SK-N-SH treated with all-trans-retinoic acid at 6 μM for 48 hours (cell line): ENCODE measurements at regions not wholly inside any gene's neighbourhood (a gene's known extent, or its start where the extent isn't known, plus 50 kb on each side); places are given as distances from the start of the nearest gene placed in this dataset.

Experiments used
- ATAC-seq: fragments of 200-7000 bp; cut with Tn5 transposase; 3 replicates; pipeline ENCODE4 v1.9.1; 2020; ENCODE audit warnings: mild to moderate bottlenecking, moderate library complexity
- ARNTL ChIP-seq: fragments of 450-650 bp; formaldehyde crosslinking; IDR thresholded peaks from 2 replicates; pipeline ENCODE4 v1.5.0; 2020; ENCODE audit warnings: low read depth, mild to moderate bottlenecking, moderate library complexity, borderline replicate concordance
- CREB5 ChIP-seq: fragments of 250-450 bp; sonication (Bioruptor Pico); IDR thresholded peaks from 2 replicates; pipeline ENCODE4 v1.5.1; 2020; ENCODE audit warnings: low read depth, mild to moderate bottlenecking, moderate library complexity
- CSDC2 ChIP-seq: fragments of 250-450 bp; sonication (Bioruptor Pico); IDR thresholded peaks from 2 replicates; pipeline ENCODE4 v1.5.0; 2020; ENCODE audit warnings: mild to moderate bottlenecking, moderate library complexity
- CSRNP3 ChIP-seq: fragments of 250-450 bp; sonication (Bioruptor Pico); IDR thresholded peaks from 2 replicates; pipeline ENCODE4 v1.5.1; 2021; ENCODE audit warnings: mild to moderate bottlenecking, moderate library complexity
- ESRRG ChIP-seq: fragments of 250-450 bp; sonication (Bioruptor Pico); IDR thresholded peaks from 2 replicates; pipeline ENCODE4 v1.6.1; 2021; ENCODE audit warnings: mild to moderate bottlenecking
- GLIS3 ChIP-seq: fragments of 250-450 bp; sonication (Bioruptor Pico); IDR thresholded peaks from 2 replicates; pipeline ENCODE4 v1.5.0; 2020; ENCODE audit warnings: mild to moderate bottlenecking, moderate library complexity
- OSR1 ChIP-seq: fragments of 250-450 bp; sonication (Bioruptor Pico); IDR thresholded peaks from 2 replicates; pipeline ENCODE4 v1.8.0; 2022; ENCODE audit warnings: moderate library complexity, mild to moderate bottlenecking, inconsistent platforms
- POU6F1 ChIP-seq: fragments of 250-450 bp; sonication (Bioruptor Pico); IDR thresholded peaks from 2 replicates; pipeline ENCODE4 v1.8.0; 2021; ENCODE audit warnings: low read depth, mild to moderate bottlenecking, moderate library complexity, borderline replicate concordance
- PPARA ChIP-seq: fragments of 250-450 bp; sonication (Bioruptor Pico); IDR thresholded peaks from 2 replicates; pipeline ENCODE4 v1.5.0; 2020; ENCODE audit warnings: mild to moderate bottlenecking, borderline replicate concordance
- RARB ChIP-seq: fragments of 250-450 bp; sonication (Bioruptor Pico); IDR thresholded peaks from 2 replicates; pipeline ENCODE4 v1.8.0; 2021; ENCODE audit warnings: mild to moderate bottlenecking, moderate library complexity
- SNAI2 ChIP-seq: fragments of 250-450 bp; sonication (Bioruptor Pico); IDR thresholded peaks from 2 replicates; pipeline ENCODE4 v1.5.0; 2020; ENCODE audit warnings: mild to moderate bottlenecking, moderate library complexity
- TCF4 ChIP-seq: fragments of 250-450 bp; sonication (Bioruptor Pico); IDR thresholded peaks from 2 replicates; pipeline ENCODE4 v1.8.0; 2021; ENCODE audit warnings: mild to moderate bottlenecking, moderate library complexity, borderline replicate concordance
- TOX ChIP-seq: fragments of 250-450 bp; sonication (Bioruptor Pico); IDR thresholded peaks from 2 replicates; pipeline ENCODE4 v1.8.0; 2021; ENCODE audit warnings: mild to moderate bottlenecking, moderate library complexity, borderline replicate concordance
- ZC3H10 ChIP-seq: fragments of 250-450 bp; sonication (Bioruptor Pico); IDR thresholded peaks from 2 replicates; pipeline ENCODE4 v1.5.1; 2021; ENCODE audit warnings: mild to moderate bottlenecking, moderate library complexity
- ZFP3 ChIP-seq: fragments of 250-450 bp; sonication (Bioruptor Pico); IDR thresholded peaks from 2 replicates; pipeline ENCODE4 v1.5.0; 2020; ENCODE audit warnings: mild to moderate bottlenecking, moderate library complexity
- ZFP30 ChIP-seq: fragments of 450-650 bp; formaldehyde crosslinking; IDR thresholded peaks from 2 replicates; pipeline ENCODE4 v1.5.0; 2022; ENCODE audit warnings: mild to moderate bottlenecking, moderate library complexity
- ZNF565 ChIP-seq: fragments of 450-650 bp; formaldehyde crosslinking; conservative IDR thresholded peaks from 2 replicates; pipeline ENCODE4 v1.5.0; 2020; ENCODE audit warnings: low read depth, mild to moderate bottlenecking, moderate library complexity
- ZNF70 ChIP-seq: fragments of 450-650 bp; formaldehyde crosslinking; IDR thresholded peaks from 2 replicates; pipeline ENCODE4 v1.5.0; 2020; ENCODE audit warnings: mild to moderate bottlenecking, moderate library complexity
- ZNF8 ChIP-seq: fragments of 450-650 bp; formaldehyde crosslinking; IDR thresholded peaks from 2 replicates; pipeline ENCODE4 v1.5.0; 2020; ENCODE audit warnings: mild to moderate bottlenecking, moderate library complexity
- TF ChIP-seq, protein P1 (sequence below): fragments of 250-450 bp; sonication (Bioruptor Pico); IDR thresholded peaks from 2 replicates; pipeline ENCODE4 v1.5.0; 2020; ENCODE audit warnings: mild to moderate bottlenecking, moderate library complexity

GRCh38 chrX:35728481-35728880, 69.7 kb upstream of the MAGEB16 start (continued):
- TF ChIP-seq CSDC2 (CRISPR knock-in tag) (no peak), CSRNP3 (no peak), TCF4 (CRISPR knock-in tag) (no peak), ESRRG (CRISPR knock-in tag) (no peak)

- TF ChIP-seq RARB (no peak), POU6F1 (CRISPR knock-in tag) (no peak), ZC3H10 (no peak), ZFP3 (no peak), ZNF70 (CRISPR knock-in tag) (no peak), ZFP30 (CRISPR knock-in tag) (no peak), TOX (CRISPR knock-in tag) (no peak), PPARA (CRISPR knock-in tag) (no peak), CSRNP3 (no peak), ZNF8 (CRISPR knock-in tag) (no peak), GLIS3 (CRISPR knock-in tag) (no peak), CSDC2 (CRISPR knock-in tag) (no peak), OSR1 (no peak), ZNF565 (CRISPR knock-in tag) (no peak), CREB5 (CRISPR knock-in tag) (no peak), ESRRG (CRISPR knock-in tag) (no peak), SNAI2 (no peak), ARNTL (CRISPR knock-in tag) (no peak)
- TF ChIP-seq, protein P1, sequence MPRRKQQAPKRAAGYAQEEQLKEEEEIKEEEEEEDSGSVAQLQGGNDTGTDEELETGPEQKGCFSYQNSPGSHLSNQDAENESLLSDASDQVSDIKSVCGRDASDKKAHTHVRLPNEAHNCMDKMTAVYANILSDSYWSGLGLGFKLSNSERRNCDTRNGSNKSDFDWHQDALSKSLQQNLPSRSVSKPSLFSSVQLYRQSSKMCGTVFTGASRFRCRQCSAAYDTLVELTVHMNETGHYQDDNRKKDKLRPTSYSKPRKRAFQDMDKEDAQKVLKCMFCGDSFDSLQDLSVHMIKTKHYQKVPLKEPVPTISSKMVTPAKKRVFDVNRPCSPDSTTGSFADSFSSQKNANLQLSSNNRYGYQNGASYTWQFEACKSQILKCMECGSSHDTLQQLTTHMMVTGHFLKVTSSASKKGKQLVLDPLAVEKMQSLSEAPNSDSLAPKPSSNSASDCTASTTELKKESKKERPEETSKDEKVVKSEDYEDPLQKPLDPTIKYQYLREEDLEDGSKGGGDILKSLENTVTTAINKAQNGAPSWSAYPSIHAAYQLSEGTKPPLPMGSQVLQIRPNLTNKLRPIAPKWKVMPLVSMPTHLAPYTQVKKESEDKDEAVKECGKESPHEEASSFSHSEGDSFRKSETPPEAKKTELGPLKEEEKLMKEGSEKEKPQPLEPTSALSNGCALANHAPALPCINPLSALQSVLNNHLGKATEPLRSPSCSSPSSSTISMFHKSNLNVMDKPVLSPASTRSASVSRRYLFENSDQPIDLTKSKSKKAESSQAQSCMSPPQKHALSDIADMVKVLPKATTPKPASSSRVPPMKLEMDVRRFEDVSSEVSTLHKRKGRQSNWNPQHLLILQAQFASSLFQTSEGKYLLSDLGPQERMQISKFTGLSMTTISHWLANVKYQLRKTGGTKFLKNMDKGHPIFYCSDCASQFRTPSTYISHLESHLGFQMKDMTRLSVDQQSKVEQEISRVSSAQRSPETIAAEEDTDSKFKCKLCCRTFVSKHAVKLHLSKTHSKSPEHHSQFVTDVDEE (CRISPR knock-in tag), result no peak
These were observed 64.3 kb upstream of the MAGEB16 start for GRCh38 chrX:35733879-35734278.

DNA sequence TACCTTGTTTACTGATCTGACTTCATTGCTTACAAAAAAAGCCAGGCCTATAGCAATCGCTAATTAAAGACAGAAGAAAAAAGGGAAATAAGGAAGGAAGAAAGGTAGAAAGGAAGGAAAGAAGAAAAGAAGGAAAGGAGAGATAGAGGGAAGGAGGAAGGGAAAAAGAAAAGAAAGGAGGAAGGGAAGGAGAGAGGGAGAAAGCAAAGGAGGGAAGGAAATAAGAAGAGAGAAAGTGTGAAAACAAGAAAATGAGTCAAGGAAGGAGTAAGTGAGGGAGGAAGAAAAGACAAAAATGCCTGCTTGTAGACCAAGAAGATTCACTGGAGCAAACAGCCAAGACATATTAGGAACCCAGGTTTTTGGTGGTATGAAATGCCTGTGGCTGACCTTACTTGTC, 57.0 kb upstream of the MAGEB16 start:
- no peak for ATAC-seq
- TF ChIP-seq, protein P1 (CRISPR knock-in tag), result no peak
- TF ChIP-seq ARNTL (CRISPR knock-in tag) (no peak), CSRNP3 (no peak), OSR1 (no peak)

More at GRCh38 chrX:35733879-35734278, 64.3 kb upstream of the MAGEB16 start:
- no peak for ATAC-seq
